Hepatocyte (in vitro differentiated cells): ENCODE measurements at regions not wholly inside any gene's neighbourhood (a gene's known extent, or its start where the extent isn't known, plus 50 kb on each side); places are given as distances from the start of the nearest gene placed in this dataset.
A peak's percentile ranks its signal among the peaks of the same experiment; 100 is the strongest.

Experiments
- DNase-seq: peaks from one replicate; pipeline ENCODE4 v3.0.0-alpha.2; 2016; ENCODE audit warnings: low spot score
- H2AFZ ChIP-seq: fragments of 200-600 bp; sonication (generic); 2 replicates; pipeline ENCODE4 v1.6.0; 2016; ENCODE audit warnings: antibody characterized with exemption, mild to moderate bottlenecking
- H3K27ac ChIP-seq: fragments of 200-600 bp; sonication (generic); 2 replicates; pipeline ENCODE4 v1.5.1; 2016; ENCODE audit warnings: mild to moderate bottlenecking
- H3K27me3 ChIP-seq: fragments of 200-600 bp; sonication (generic); 2 replicates; pipeline ENCODE4 v1.6.1; 2016
- H3K36me3 ChIP-seq: fragments of 200-600 bp; sonication (generic); replicated peaks from 2 replicates; pipeline ENCODE4 v1.5.1; 2016; ENCODE audit warnings: low read depth; ENCODE audit not compliant: insufficient read depth
- H3K4me1 ChIP-seq: fragments of 200-600 bp; sonication (generic); 2 replicates; pipeline ENCODE4 v1.5.1; 2016; ENCODE audit warnings: mild to moderate bottlenecking, moderate library complexity; ENCODE audit not compliant: insufficient read depth
- H3K4me2 ChIP-seq: fragments of 200-600 bp; sonication (generic); 2 replicates; pipeline ENCODE4 v1.6.0; 2016
- H3K4me3 ChIP-seq: fragments of 200-600 bp; sonication (generic); 2 replicates; pipeline ENCODE4 v1.5.1; 2016; ENCODE audit warnings: mild to moderate bottlenecking
- H3K79me2 ChIP-seq: fragments of 200-600 bp; sonication (generic); 2 replicates; pipeline ENCODE4 v1.6.0; 2017; ENCODE audit warnings: mild to moderate bottlenecking
- H3K9me2 ChIP-seq: fragments of 200-600 bp; sonication (generic); replicated peaks from 2 replicates; pipeline ENCODE4 v1.6.0; 2017; ENCODE audit warnings: mild to moderate bottlenecking; ENCODE audit not compliant: insufficient read depth
- H3K9me3 ChIP-seq: fragments of 200-600 bp; sonication (generic); 2 replicates; pipeline ENCODE4 v1.5.1; 2016; ENCODE audit warnings: low read depth, mild to moderate bottlenecking
- H4K20me1 ChIP-seq: fragments of 200-600 bp; sonication (generic); 2 replicates; pipeline ENCODE4 v1.6.0; 2016; ENCODE audit warnings: mild to moderate bottlenecking; ENCODE audit not compliant: insufficient read depth, poor library complexity, severe bottlenecking
- CTCF ChIP-seq: fragments of 200-600 bp; sonication (generic); IDR thresholded peaks from 2 replicates; pipeline ENCODE4 v1.5.1; 2016; ENCODE audit warnings: antibody characterized with exemption, mild to moderate bottlenecking; ENCODE audit not compliant: poor library complexity
- EZH2 ChIP-seq: fragments of 200-600 bp; sonication (generic); IDR thresholded peaks from 2 replicates; pipeline ENCODE4 v1.6.1; 2016; ENCODE audit warnings: antibody characterized with exemption, mild to moderate bottlenecking, borderline replicate concordance
- EZH2phosphoT487 ChIP-seq: fragments of 200-600 bp; sonication (generic); IDR thresholded peaks from one replicate; pipeline ENCODE4 v1.6.1; 2018; ENCODE audit warnings: antibody characterized with exemption, mild to moderate bottlenecking, low read depth, moderate library complexity; ENCODE audit not compliant: unreplicated experiment, severe bottlenecking
- WGBS: methylation state at CpG from one replicate; pipeline ENCODE4 v1.1.6; 2016; ENCODE audit warnings: low lambda C conversion rate; ENCODE audit errors: missing lambda C conversion rate; 5-methylcytosine and 5-hydroxymethylcytosine counted together

DNA sequence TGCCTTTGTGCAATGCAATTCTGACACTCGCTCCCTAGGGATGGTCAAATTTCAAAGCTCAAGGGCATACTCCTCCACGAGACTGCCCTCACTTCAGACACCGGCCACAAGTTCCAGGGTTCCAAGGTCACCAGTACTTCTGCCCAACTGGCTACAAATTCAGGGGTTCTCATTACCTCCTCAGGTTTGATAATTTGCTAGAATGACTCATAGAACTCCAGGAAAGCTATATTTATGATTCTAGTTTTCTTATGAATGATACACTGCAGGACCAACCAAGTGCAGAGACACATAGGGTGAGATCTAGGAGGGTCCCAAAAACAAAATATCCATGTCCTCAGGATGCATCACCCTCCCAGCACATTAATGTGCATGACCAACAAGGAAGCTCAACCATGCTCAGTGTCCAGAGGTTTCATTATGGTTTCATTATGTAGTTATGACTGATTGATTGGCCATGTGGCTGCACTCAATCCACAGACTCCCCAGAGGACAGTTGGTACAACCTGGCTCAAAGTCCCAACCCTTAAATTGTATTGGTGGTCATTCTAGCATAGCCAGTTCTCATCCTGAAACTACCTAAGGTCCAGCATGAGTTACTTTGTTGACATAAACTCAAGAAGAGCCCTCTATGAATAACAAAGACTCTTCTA lies 170.4 kb upstream of the LRRN1 start:
- no peaks in the 10 kb centered on the region for H3K79me2 ChIP-seq
- H3K27ac ChIP-seq = no peak overlapping the region
- no peak overlapping the region for H3K4me2 ChIP-seq
- no peak overlapping the region for H2AFZ ChIP-seq
- H3K4me1 ChIP-seq = no peaks in the 10 kb centered on the region
- DNase-seq = no peak
- H3K4me3 ChIP-seq = no peak overlapping the region
- no peaks in the 10 kb centered on the region for H3K9me2 ChIP-seq
- no peaks in the 10 kb centered on the region for H3K9me3 ChIP-seq
- no peaks in the 10 kb centered on the region for H4K20me1 ChIP-seq
- no peaks in the 10 kb centered on the region for H3K36me3 ChIP-seq
- no peaks in the 10 kb centered on the region for H3K27me3 ChIP-seq
- TF ChIP-seq EZH2phosphoT487 (no peak), EZH2 (no peak), CTCF (no peak)
- 81% methylated on average over 3 of the region's 3 CpGs for WGBS

GRCh38 chr3:3627114-3627513 lies 172.1 kb upstream of the LRRN1 start:
- WGBS = 68% methylated on average over 3 of the region's 3 CpGs
- no peak overlapping the region for H3K4me2 ChIP-seq
- no peak overlapping the region for H2AFZ ChIP-seq

GRCh38 chr3:3625544-3626271 lies 173.5 kb upstream of the LRRN1 start:
- H3K79me2 ChIP-seq = no peaks in the 10 kb centered on the region

More at GRCh38 chr3:3627114-3627513, 172.1 kb upstream of the LRRN1 start:
- Histone ChIP-seq H3K79me2 (no peaks in the 10 kb centered on the region), H4K20me1 (no peaks in the 10 kb centered on the region), H3K4me3 (no peak overlapping the region), H3K9me3 (no peaks in the 10 kb centered on the region), H3K4me1 (no peaks in the 10 kb centered on the region), H3K27ac (no peak overlapping the region), H3K9me2 (no peaks in the 10 kb centered on the region), H3K27me3 (no peaks in the 10 kb centered on the region), H3K36me3 (no peaks in the 10 kb centered on the region)
- TF ChIP-seq EZH2 = no peak
- no peak for TF ChIP-seq CTCF
- TF ChIP-seq EZH2phosphoT487 = no peak
- DNase-seq = no peak

More at GRCh38 chr3:3625544-3626271, 173.5 kb upstream of the LRRN1 start:
- Histone ChIP-seq H3K27ac (peak overlapping the region; percentile 42), H3K36me3 (no peaks in the 10 kb centered on the region), H3K9me2 (no peaks in the 10 kb centered on the region), H3K27me3 (no peaks in the 10 kb centered on the region), H3K4me1 (no peaks in the 10 kb centered on the region), H3K4me3 (no peak overlapping the region), H4K20me1 (no peaks in the 10 kb centered on the region), H2AFZ (no peak overlapping the region), H3K4me2 (peak overlapping the region; percentile 29), H3K9me3 (no peaks in the 10 kb centered on the region)
- WGBS = 58% methylated on average over 4 of the region's 4 CpGs
- peak; percentile 65 for DNase-seq
- TF ChIP-seq CTCF (no peak), EZH2 (no peak), EZH2phosphoT487 (no peak)
